ENCODE measurements at regions not wholly inside any gene's neighbourhood (a gene's known extent, or its start where the extent isn't known, plus 50 kb on each side); places are given as distances from the start of the nearest gene placed in this dataset.

DNA sequence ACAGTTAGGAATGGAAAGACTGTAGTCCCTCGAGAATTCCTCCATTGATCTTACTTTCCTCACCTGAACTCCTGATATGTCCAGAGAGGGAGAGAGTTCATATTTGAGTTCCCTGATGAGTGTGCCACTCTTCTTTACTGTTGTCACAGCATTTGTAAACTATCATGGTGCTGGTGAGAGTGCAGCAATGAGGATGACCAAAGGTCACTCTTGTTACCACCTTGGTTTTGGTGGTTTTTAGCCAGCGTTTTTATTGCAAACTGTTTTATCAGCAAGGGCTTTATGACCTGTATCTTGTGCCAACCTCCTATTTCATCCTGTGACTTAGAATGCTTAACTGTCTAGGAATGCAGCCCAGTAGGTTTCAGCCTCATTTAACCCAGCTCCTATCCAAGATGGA lies 1062.5 kb downstream of the BCL11A start:
- Histone ChIP-seq H3K27me3 (ENCODE audit: control insufficient read depth, insufficient read depth, low read length) (no peaks in the 10 kb centered on the region), H3K4me3 (ENCODE audit: low read depth in 2 of 2, low read length in 2 of 2) (no peak overlapping the region), H3K9me3 (ENCODE audit: control insufficient read depth, insufficient read depth, low read depth, low read length) (no peaks in the 10 kb centered on the region), H3K36me3 (ENCODE audit: control insufficient read depth, insufficient read depth, low read length) (no peaks in the 10 kb centered on the region), H3K27ac (ENCODE audit: low read length) (no peak overlapping the region), H3K4me1 (ENCODE audit: control insufficient read depth, insufficient read depth, low read length) (no peaks in the 10 kb centered on the region)
- ATAC-seq (no peak), DNase-seq (ENCODE audit: low read depth, low spot score) (no peak)
- TF ChIP-seq CTCF (IDR thresholded peaks at IDR 0.05) = no peak
- no peak for TF ChIP-seq REST (IDR thresholded peaks at IDR 0.05; ENCODE audit: insufficient read depth in 1 of 2, low read depth in 2 of 2, low read length in 1 of 2)
- no peak for TF ChIP-seq POLR2AphosphoS5 (IDR thresholded peaks at IDR 0.05; ENCODE audit: low read depth, low read length)
- TF ChIP-seq TCF7L2 (IDR thresholded peaks at IDR 0.05; ENCODE audit: low read depth, low read length) = no peak
- TF ChIP-seq SIN3A (IDR thresholded peaks at IDR 0.05; ENCODE audit: borderline replicate concordance, insufficient read depth, low read depth, low read length) = no peak
- POLR2A ChIA-PET = no interaction called here
- no TSS peak for BruUV-seq (replicated peaks)
- intact Hi-C loops (cut with micrococcal nuclease; ENCODE audit: unreplicated experiment) = no loop called here
- CTCF ChIA-PET = no interaction called here
- in situ Hi-C loops (cut with HindIII; ENCODE audit: low pct_unique_long_range_greater_than_20kb, low sequenced_read_pairs) = no loop called here

- in situ Hi-C loops (cut with HindIII; ENCODE audit: low pct_unique_long_range_greater_than_20kb, low sequenced_read_pairs) = no loop called here
- no peak for DNase-seq (ENCODE audit: low read depth, low spot score)
- intact Hi-C loops (cut with micrococcal nuclease; ENCODE audit: unreplicated experiment) = no loop called here
- H3K4me3 ChIP-seq (ENCODE audit: low read depth in 2 of 2, low read length in 2 of 2) = no peak overlapping the region
- no peaks in the 10 kb centered on the region for H3K9me3 ChIP-seq (ENCODE audit: control insufficient read depth, insufficient read depth, low read depth, low read length)
- H3K27ac ChIP-seq (ENCODE audit: low read length) = no peak overlapping the region
- CTCF ChIA-PET = no interaction called here
- BruUV-seq (replicated peaks) = no TSS peak
- TF ChIP-seq TCF7L2 (IDR thresholded peaks at IDR 0.05; ENCODE audit: low read depth, low read length) = no peak
- no peak for TF ChIP-seq SIN3A (IDR thresholded peaks at IDR 0.05; ENCODE audit: borderline replicate concordance, insufficient read depth, low read depth, low read length)
- TF ChIP-seq CTCF (IDR thresholded peaks at IDR 0.05) = no peak
- POLR2A ChIA-PET = interaction anchor here (0.7 kb wide), 1 partner anchor 236 kb away, joined by 8 read pairs; no protein-coding TSS in a partner anchor
- no peak for ATAC-seq
- no peaks in the 10 kb centered on the region for H3K4me1 ChIP-seq (ENCODE audit: control insufficient read depth, insufficient read depth, low read length)
- no peaks in the 10 kb centered on the region for H3K27me3 ChIP-seq (ENCODE audit: control insufficient read depth, insufficient read depth, low read length)
- H3K36me3 ChIP-seq (ENCODE audit: control insufficient read depth, insufficient read depth, low read length) = no peaks in the 10 kb centered on the region
Measured at GRCh38 chr2:59490192-59490591, 1063.3 kb downstream of the BCL11A start.
